Heart left ventricle (tissue), 16 donors: ENCODE measurements at regions not wholly inside any gene's neighbourhood (a gene's known extent, or its start where the extent isn't known, plus 50 kb on each side); places are given as distances from the start of the nearest gene placed in this dataset.
A peak's percentile ranks its signal among the peaks of the same experiment; 100 is the strongest.

Source experiments
- ATAC-seq, 4 donors: fragments of 200-7000 bp; cut with Tn5 transposase; one replicate each; pipeline ENCODE4 v1.9.1; 2020 to 2022; ENCODE audit warnings: moderate library complexity in 4 of 4, mild to moderate bottlenecking in 3 of 4, moderate number of reproducible peaks in 1 of 4
- DNase-seq, 5 donors: peaks; one replicate each; pipeline ENCODE4 v3.0.0-alpha.2; 2020
- H3K27ac ChIP-seq, 12 donors: fragments of 200-600 bp; sonication (generic) in 4 of 12; one replicate each; pipeline versions ENCODE4 v1.5.0 to v1.8.0; 2016 to 2022; ENCODE audit warnings: mild to moderate bottlenecking in 2 of 12
- H3K27me3 ChIP-seq, 9 donors: fragments of 200-600 bp; sonication (generic) in 2 of 9; one replicate each; pipeline versions ENCODE4 v1.5.1 to v1.8.0; 2016 to 2022; ENCODE audit warnings: mild to moderate bottlenecking in 3 of 9
- H3K36me3 ChIP-seq, 9 donors: fragments of 200-600 bp; sonication (generic) in 2 of 9; one replicate each; pipeline versions ENCODE4 v1.5.0 to v1.8.0; 2018 to 2022; ENCODE audit warnings: mild to moderate bottlenecking in 2 of 9
- H3K4me1 ChIP-seq, 12 donors: fragments of 200-600 bp; sonication (generic) in 4 of 12; one replicate each; pipeline versions ENCODE4 v1.5.0 to v1.8.0; 2016 to 2022; ENCODE audit warnings: mild to moderate bottlenecking in 3 of 12
- H3K4me3 ChIP-seq, 12 donors: fragments of 200-600 bp; sonication (generic) in 4 of 12; one replicate each; pipeline versions ENCODE4 v1.5.0 to v1.8.0; 2017 to 2022; ENCODE audit warnings: mild to moderate bottlenecking in 9 of 12, moderate library complexity in 4 of 12
- H3K9me3 ChIP-seq, 12 donors: fragments of 200-600 bp; sonication (generic) in 4 of 12; one replicate each; pipeline versions ENCODE4 v1.5.0 to v1.8.0; 2016 to 2022; ENCODE audit warnings: mild to moderate bottlenecking in 1 of 12
- CTCF ChIP-seq, 12 donors: fragments of 200-600 bp; sonication (generic) in 4 of 12; IDR thresholded peaks; one replicate each; pipeline versions ENCODE4 v1.5.0 to v1.8.0; 2018 to 2022; ENCODE audit warnings: antibody characterized with exemption in 12 of 12, mild to moderate bottlenecking in 5 of 12
- POLR2A ChIP-seq, 2 donors: fragments of 450-650 bp; IDR thresholded peaks; one replicate each; pipeline ENCODE4 v1.6.1; 2017; ENCODE audit warnings: antibody characterized with exemption in 2 of 2, mild to moderate bottlenecking in 2 of 2, moderate library complexity in 2 of 2
- WGBS, 4 donors: extraction: QIAGEN DNeasy Blood & Tissue Kit in 2 of 4; methylation state at CpG; one replicate each; pipeline versions ENCODE4 v1.1.5 to v1.1.7; 2013 to 2018; 5-methylcytosine and 5-hydroxymethylcytosine counted together
- intact Hi-C, 10 donors: fragments of 100-400 bp; cut with DNase I; formaldehyde crosslinking; loops; one replicate each; pipeline versions ENCODE4 v1.11.1 to v1.14.2; 2022
- donor health status: ischemic (EF 13 %, LVEDD 7.1; RV severe dilation, severe dysfunction).
- donor health status: healthy with polysubstance abuse.
- donor health status: DM: no; HTN: yes; CAD: no.
- donor health status: DM: no; HTN: no; CAD: no.
- donor health status: ischemic (EF 25% LVEDD 6.9; RV normal size, moderate dysfunction).
- donor health status: ischemic (EF 25% LVEDD 5.7; RV mildly dilated, moderate dysfunction).
- donor health status: healthy.
- donor health status: DM: yes; HTN: yes; CAD: no.
- donor health status: ischemic (EF 35%, LVEDD 5.7; RV mildly dilated, moderate dysfunction).
- donor health status: nonischemic (EF 11% LVEDD 7.7; RV severe dilation, severe dysfunction).
- donor health status: DM: yes; HTN: yes; CAD: no.
- donor health status: PGD.
- donor health status: ischemic (EF 29% LVEDD 5.4; RV normal size, mild dysfunction).
- donor health status: nonischemic (EF 23%, LVEDD 6.1; RV moderate dilation, normal function).

GRCh38 chr1:112285746-112286145 is 110.3 kb upstream of the CTTNBP2NL start:
- Histone ChIP-seq H3K4me3 (no peak overlapping the region), H3K36me3 (no peaks in the 10 kb centered on the region), H3K27ac (no peak overlapping the region), H3K27me3 (peaks cover 0 to 3% (median 0%) of the 10 kb centered on the region in 9 donors), H3K4me1 (no peaks in the 10 kb centered on the region), H3K9me3 (no peaks in the 10 kb centered on the region)
- ATAC-seq (no peak), DNase-seq (no peak)
- TF ChIP-seq POLR2A (IDR thresholded peaks at IDR 0.05) (no peak), CTCF (IDR thresholded peaks at IDR 0.05) (no peak)
- 71 to 84% (median 75%) methylated on average over 3 of the region's 3 CpGs for WGBS, 4 donors
- intact Hi-C loops = no loop called here

GRCh38 chr1:112296908-112297307 is 99.1 kb upstream of the CTTNBP2NL start:
- no peak for TF ChIP-seq CTCF (IDR thresholded peaks at IDR 0.05)
- TF ChIP-seq POLR2A (IDR thresholded peaks at IDR 0.05) = no peak
- Histone ChIP-seq H3K4me1 (no peaks in the 10 kb centered on the region), H3K36me3 (no peaks in the 10 kb centered on the region), H3K4me3 (no peak overlapping the region), H3K27me3 (no peaks in the 10 kb centered on the region), H3K9me3 (peaks cover 0 to 11% (median 0%) of the 10 kb centered on the region in 12 donors), H3K27ac (no peak overlapping the region)
- intact Hi-C loops = no loop called here
- ATAC-seq (no peak), DNase-seq (no peak)
- WGBS, 4 donors = 72 to 80% (median 75%) methylated on average over 5 of the region's 5 CpGs

GRCh38 chr1:112297536-112297935 is 98.5 kb upstream of the CTTNBP2NL start:
- 38 to 58% (median 46%) methylated on average over 3 of the region's 3 CpGs for WGBS, 4 donors
- TF ChIP-seq CTCF (IDR thresholded peaks at IDR 0.05) = no peak
- TF ChIP-seq POLR2A (IDR thresholded peaks at IDR 0.05) = no peak
- H3K27me3 ChIP-seq = no peaks in the 10 kb centered on the region
- DNase-seq = no peak
- peaks cover 0 to 11% (median 0%) of the 10 kb centered on the region in 12 donors for H3K9me3 ChIP-seq
- no peaks in the 10 kb centered on the region for H3K4me1 ChIP-seq
- no peak for ATAC-seq
- no peaks in the 10 kb centered on the region for H3K36me3 ChIP-seq
- H3K27ac ChIP-seq = no peak overlapping the region
- H3K4me3 ChIP-seq = no peak overlapping the region
- intact Hi-C loops = no loop called here

- H3K4me1 ChIP-seq = no peaks in the 10 kb centered on the region
- intact Hi-C loops = no loop called here
- TF ChIP-seq CTCF (IDR thresholded peaks at IDR 0.05) = peak in 9 of 12 donors; percentile 18 to 45 (median 39)
- TF ChIP-seq POLR2A (IDR thresholded peaks at IDR 0.05) = no peak
- peaks cover 0 to 11% (median 0%) of the 10 kb centered on the region in 12 donors for H3K9me3 ChIP-seq
- ATAC-seq = no peak
- DNase-seq = peak in 1 of 5 donors; percentile 16
- no peak overlapping the region for H3K27ac ChIP-seq
- no peaks in the 10 kb centered on the region for H3K27me3 ChIP-seq
- 20 to 38% (median 28%) methylated on average over 1 of the region's 1 CpG for WGBS, 4 donors
- no peaks in the 10 kb centered on the region for H3K36me3 ChIP-seq
- no peak overlapping the region for H3K4me3 ChIP-seq
These were observed 97.5 kb upstream of the CTTNBP2NL start for GRCh38 chr1:112298558-112298957.
